ENCODE measurements at regions not wholly inside any gene's neighbourhood (a gene's known extent, or its start where the extent isn't known, plus 50 kb on each side); places are given as distances from the start of the nearest gene placed in this dataset.

DNA sequence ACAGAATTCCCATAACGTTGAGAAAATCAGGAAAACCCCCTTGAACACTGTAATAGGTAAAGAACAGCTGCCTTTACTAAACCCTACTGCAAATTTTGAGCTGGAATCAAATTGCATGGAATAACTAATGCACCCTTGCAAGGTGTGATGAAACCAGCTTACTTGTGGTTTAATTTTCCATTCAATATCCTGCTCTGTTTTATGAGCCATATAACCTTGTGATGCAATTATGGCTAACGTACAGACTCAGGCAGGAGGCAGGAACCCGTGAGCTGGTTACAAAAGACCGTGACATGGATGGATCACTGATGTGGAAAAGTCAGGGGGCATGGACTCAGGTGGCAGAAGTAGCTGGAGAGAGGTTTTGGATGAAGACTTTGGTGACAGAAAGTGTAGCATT, 438.6 kb downstream of the COG6 start:
- TF ChIP-seq, protein P1, sequence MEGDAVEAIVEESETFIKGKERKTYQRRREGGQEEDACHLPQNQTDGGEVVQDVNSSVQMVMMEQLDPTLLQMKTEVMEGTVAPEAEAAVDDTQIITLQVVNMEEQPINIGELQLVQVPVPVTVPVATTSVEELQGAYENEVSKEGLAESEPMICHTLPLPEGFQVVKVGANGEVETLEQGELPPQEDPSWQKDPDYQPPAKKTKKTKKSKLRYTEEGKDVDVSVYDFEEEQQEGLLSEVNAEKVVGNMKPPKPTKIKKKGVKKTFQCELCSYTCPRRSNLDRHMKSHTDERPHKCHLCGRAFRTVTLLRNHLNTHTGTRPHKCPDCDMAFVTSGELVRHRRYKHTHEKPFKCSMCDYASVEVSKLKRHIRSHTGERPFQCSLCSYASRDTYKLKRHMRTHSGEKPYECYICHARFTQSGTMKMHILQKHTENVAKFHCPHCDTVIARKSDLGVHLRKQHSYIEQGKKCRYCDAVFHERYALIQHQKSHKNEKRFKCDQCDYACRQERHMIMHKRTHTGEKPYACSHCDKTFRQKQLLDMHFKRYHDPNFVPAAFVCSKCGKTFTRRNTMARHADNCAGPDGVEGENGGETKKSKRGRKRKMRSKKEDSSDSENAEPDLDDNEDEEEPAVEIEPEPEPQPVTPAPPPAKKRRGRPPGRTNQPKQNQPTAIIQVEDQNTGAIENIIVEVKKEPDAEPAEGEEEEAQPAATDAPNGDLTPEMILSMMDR (IDR thresholded peaks at IDR 0.05; ENCODE audit: low read length), result no peak
- no peak for TF ChIP-seq EZH2 (IDR thresholded peaks at IDR 0.05; ENCODE audit: borderline replicate concordance, low read length)
